T-helper 2 cell treated with Interferon-gamma antibody and Interleukin-4, amounts not matched to agents 5 μg/mL and 100 μg/mL, for 36 hours (primary cell): ENCODE measurements at regions not wholly inside any gene's neighbourhood (a gene's known extent, or its start where the extent isn't known, plus 50 kb on each side); places are given as distances from the start of the nearest gene placed in this dataset.

ENCODE experiments used
- DNase-seq: peaks from one replicate; pipeline ENCODE4 v3.0.0; 2021; ENCODE audit warnings: low spot score
- H3K27ac Mint-ChIP-seq: one replicate; pipeline ENCODE4 v1.8.0; 2021; ENCODE audit warnings: mild to moderate bottlenecking, mixed read lengths
- H3K27me3 Mint-ChIP-seq: one replicate; pipeline ENCODE4 v1.8.0; 2021; ENCODE audit warnings: low read depth, mixed read lengths
- H3K36me3 Mint-ChIP-seq: one replicate; pipeline ENCODE4 v1.8.0; 2021; ENCODE audit warnings: low read depth, mixed read lengths
- H3K4me1 Mint-ChIP-seq: one replicate; pipeline ENCODE4 v1.8.0; 2021; ENCODE audit warnings: low read depth, mixed read lengths
- H3K4me3 Mint-ChIP-seq: one replicate; pipeline ENCODE4 v1.8.0; 2022; ENCODE audit warnings: mild to moderate bottlenecking, moderate library complexity, mixed read lengths
- H3K9me3 Mint-ChIP-seq: one replicate; pipeline ENCODE4 v1.8.0; 2021; ENCODE audit warnings: mixed read lengths

DNA sequence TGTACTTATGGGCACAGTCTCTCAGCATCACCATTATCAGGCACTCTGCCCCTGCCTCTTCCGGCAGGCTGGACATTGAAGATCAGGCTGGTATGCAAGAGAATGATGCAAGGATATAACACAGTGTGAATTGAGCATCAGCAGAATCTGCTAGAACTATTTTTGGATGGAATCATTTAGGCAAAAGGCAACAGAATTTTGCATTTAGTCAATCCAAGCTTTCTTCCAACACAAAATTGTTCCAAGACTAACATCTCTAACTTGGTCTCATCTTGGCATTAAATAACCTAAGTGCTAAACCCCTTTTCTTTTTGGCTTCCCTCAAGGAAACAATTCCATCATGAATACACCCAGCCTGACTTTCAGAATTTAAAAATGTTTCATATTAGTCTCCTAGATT is 339.9 kb downstream of the PRELID2 start:
- no peak overlapping the region for H3K4me3 Mint-ChIP-seq
- no peaks in the 10 kb centered on the region for H3K9me3 Mint-ChIP-seq
- no peak for DNase-seq
- no peaks in the 10 kb centered on the region for H3K4me1 Mint-ChIP-seq
- no peaks in the 10 kb centered on the region for H3K27me3 Mint-ChIP-seq
- H3K27ac Mint-ChIP-seq, result no peak overlapping the region
- no peaks in the 10 kb centered on the region for H3K36me3 Mint-ChIP-seq

DNA sequence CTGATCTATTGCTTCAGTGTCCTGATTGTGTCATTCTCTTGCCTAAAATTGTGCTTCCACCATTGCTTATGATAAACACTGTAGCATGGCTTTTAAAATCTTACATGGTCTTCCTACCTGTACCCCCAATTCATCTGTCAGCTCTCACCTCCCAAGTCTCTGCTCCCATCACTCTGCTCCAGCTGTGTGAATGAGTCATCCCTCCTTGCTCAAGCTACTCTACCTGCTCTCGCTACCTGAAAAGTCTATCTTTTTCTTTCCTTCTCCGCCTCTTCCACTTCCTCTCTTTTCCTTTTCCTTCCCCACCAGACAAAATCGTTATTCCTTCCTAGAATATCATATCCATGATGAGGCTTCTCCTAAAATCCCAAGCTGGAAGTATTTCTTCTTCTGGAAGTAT is 341.7 kb downstream of the PRELID2 start:
- Mint-ChIP-seq H3K27me3 (no peaks in the 10 kb centered on the region), H3K4me3 (no peak overlapping the region), H3K27ac (no peak overlapping the region), H3K4me1 (no peaks in the 10 kb centered on the region), H3K36me3 (no peaks in the 10 kb centered on the region), H3K9me3 (no peaks in the 10 kb centered on the region)
- DNase-seq, result no peak

DNA sequence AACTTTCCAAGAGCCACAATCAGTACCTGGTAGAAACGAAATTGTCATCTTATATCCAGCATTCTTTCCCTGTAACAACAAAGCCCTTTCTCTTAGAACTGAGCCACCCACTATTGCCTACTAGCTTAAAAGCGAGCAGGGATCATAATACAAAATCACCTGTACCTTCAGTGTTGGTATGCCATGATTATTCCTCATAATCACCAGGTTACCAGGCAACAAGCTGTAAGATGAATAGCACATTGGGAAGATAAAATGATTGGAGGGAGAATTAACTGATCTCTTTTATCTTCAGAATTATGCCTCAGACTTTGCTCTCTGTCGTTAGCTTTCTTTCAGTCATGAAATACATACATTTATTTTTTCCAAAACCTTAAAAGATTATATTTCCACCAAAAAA is 345.6 kb downstream of the PRELID2 start:
- no peaks in the 10 kb centered on the region for H3K9me3 Mint-ChIP-seq
- H3K36me3 Mint-ChIP-seq, result no peaks in the 10 kb centered on the region
- DNase-seq, result no peak
- no peak overlapping the region for H3K27ac Mint-ChIP-seq
- no peak overlapping the region for H3K4me3 Mint-ChIP-seq
- H3K4me1 Mint-ChIP-seq, result no peaks in the 10 kb centered on the region
- H3K27me3 Mint-ChIP-seq, result no peaks in the 10 kb centered on the region

DNA sequence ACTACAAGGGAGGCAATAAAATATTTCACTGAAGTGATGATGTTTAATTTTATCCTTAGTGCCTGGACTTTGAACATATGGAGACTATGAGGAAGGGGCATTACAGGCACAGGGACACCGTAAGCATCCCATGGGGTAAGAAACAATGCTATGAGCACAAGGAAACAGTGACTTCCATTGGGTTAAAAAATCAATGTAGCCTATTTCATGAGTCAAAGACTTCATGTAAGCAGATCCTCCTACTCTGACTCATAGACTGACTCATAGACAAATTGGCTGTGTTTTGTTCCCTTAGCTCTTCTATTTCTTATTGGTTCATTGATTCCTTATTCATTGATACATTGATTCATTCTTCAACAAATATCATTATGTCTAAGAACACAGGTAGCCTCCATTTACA is 351.0 kb downstream of the PRELID2 start:
- no peak overlapping the region for H3K27ac Mint-ChIP-seq
- H3K36me3 Mint-ChIP-seq, result no peaks in the 10 kb centered on the region
- H3K27me3 Mint-ChIP-seq, result no peaks in the 10 kb centered on the region
- DNase-seq, result no peak
- no peaks in the 10 kb centered on the region for H3K9me3 Mint-ChIP-seq
- no peak overlapping the region for H3K4me3 Mint-ChIP-seq
- H3K4me1 Mint-ChIP-seq, result no peaks in the 10 kb centered on the region

DNA sequence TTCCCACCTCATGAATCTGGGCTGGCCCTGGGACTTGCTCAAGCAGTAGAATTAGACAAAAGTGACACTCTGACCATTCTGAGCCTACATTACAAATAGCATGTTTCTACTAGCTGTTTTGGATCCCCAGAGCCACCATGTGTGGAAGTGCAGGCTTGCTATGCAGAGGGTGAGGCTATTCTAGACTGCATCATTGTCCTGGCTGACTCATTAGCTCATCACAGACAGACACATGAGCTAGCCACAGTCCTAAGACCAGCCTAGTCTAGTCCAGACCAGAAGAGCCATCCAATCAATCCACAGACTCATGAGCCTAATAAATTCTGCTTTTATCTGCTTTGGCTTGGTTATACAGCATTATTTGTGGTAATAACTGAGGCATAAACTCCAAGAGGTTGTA is 351.9 kb downstream of the PRELID2 start:
- no peak overlapping the region for H3K27ac Mint-ChIP-seq
- no peak for DNase-seq
- H3K4me1 Mint-ChIP-seq, result no peaks in the 10 kb centered on the region
- no peak overlapping the region for H3K4me3 Mint-ChIP-seq
- no peaks in the 10 kb centered on the region for H3K27me3 Mint-ChIP-seq
- H3K36me3 Mint-ChIP-seq, result no peaks in the 10 kb centered on the region
- H3K9me3 Mint-ChIP-seq, result no peaks in the 10 kb centered on the region

DNA sequence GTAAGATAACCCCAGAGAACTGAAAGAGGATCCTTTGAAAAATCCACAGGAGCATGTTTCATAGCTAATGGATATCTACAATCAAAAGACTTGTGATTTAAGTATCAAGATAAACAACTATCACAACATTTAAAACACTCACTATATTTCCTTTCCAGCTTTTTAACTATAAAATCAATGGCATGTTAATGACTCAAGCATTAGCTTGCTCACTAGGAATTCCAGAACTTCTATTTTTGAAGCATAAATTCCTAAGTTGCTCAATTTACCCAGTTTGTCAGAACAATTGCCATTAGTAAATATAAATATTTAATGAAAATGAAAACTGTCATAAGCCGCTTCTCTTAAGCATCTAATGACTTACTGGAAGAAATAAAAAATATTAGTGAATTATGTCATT is 355.3 kb downstream of the PRELID2 start:
- Mint-ChIP-seq H3K9me3 (no peaks in the 10 kb centered on the region), H3K27me3 (no peaks in the 10 kb centered on the region), H3K4me3 (no peak overlapping the region), H3K36me3 (no peaks in the 10 kb centered on the region), H3K4me1 (no peaks in the 10 kb centered on the region), H3K27ac (no peak overlapping the region)
- no peak for DNase-seq

DNA sequence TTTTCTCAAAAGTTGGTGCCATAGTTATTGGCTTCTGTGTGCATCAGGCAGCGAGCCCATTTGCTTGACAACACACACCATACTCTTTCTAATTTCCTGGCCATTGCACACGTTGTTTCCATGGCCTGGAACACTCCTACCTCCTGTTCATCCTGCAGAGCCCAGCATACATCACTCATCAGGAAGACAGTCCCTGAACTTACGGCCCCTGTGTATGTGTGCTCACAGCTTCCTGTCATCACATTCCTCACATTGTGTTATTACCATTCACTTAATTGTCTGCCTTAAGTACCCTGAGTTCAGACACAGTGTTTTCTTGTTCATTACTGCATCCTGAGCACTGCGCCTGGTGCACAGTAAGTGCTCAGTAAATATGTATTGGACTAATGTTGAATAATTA is 355.9 kb downstream of the PRELID2 start:
- Mint-ChIP-seq H3K4me3 (no peak overlapping the region), H3K27ac (no peak overlapping the region), H3K27me3 (no peaks in the 10 kb centered on the region), H3K9me3 (no peaks in the 10 kb centered on the region), H3K36me3 (no peaks in the 10 kb centered on the region), H3K4me1 (no peaks in the 10 kb centered on the region)
- DNase-seq, result no peak

DNA sequence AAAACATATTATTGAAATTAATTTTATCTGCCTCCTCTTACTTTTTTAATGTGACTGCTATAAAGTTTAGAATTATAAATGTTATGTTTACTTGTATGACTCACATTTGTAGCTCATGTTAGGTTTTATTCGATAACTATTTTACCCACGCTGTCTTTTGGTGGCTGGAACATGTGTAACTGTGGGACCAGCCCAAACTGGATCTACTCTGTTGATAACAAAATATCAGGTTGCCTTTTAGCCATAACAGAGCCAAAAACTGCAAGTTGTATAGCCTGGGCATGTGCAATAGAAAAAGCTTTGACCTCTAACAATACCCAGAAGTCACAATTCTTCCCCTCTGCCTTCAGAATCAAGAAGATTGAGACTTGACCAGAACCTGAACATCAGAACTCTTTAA is 356.5 kb downstream of the PRELID2 start:
- DNase-seq, result no peak
- Mint-ChIP-seq H3K27me3 (no peaks in the 10 kb centered on the region), H3K36me3 (no peaks in the 10 kb centered on the region), H3K9me3 (no peaks in the 10 kb centered on the region), H3K4me1 (no peaks in the 10 kb centered on the region), H3K27ac (no peak overlapping the region), H3K4me3 (no peak overlapping the region)

DNA sequence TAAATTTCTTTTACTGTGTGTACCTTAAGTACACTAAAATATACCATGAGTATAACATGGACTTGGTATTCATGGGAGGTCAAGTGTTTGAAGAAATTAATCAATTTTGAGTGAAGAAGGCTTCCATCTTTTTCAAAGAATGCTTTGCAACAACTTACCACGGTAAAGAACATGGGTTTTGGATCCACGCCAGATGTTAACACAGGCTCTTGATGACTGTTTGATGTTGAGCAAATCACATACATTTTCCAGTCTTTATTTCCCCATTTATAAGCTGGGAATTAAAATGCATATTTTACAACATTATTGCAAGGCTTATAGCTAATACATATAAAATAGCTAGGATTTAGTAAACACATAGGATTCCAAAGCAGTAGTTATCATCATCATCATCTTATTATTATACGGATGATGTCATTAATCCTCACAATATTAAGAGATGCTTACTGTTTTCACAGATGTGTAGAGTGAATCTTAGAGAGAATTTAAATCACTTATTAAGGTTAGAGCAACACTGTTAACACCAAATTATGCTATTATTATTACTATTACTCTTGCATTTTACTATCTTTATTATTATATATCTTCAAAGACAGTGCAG is 362.0 kb downstream of the PRELID2 start:
- Mint-ChIP-seq H3K27ac (no peak overlapping the region), H3K36me3 (no peaks in the 10 kb centered on the region), H3K4me1 (no peaks in the 10 kb centered on the region), H3K27me3 (no peaks in the 10 kb centered on the region), H3K9me3 (no peaks in the 10 kb centered on the region), H3K4me3 (no peak overlapping the region)
- no peak for DNase-seq

DNA sequence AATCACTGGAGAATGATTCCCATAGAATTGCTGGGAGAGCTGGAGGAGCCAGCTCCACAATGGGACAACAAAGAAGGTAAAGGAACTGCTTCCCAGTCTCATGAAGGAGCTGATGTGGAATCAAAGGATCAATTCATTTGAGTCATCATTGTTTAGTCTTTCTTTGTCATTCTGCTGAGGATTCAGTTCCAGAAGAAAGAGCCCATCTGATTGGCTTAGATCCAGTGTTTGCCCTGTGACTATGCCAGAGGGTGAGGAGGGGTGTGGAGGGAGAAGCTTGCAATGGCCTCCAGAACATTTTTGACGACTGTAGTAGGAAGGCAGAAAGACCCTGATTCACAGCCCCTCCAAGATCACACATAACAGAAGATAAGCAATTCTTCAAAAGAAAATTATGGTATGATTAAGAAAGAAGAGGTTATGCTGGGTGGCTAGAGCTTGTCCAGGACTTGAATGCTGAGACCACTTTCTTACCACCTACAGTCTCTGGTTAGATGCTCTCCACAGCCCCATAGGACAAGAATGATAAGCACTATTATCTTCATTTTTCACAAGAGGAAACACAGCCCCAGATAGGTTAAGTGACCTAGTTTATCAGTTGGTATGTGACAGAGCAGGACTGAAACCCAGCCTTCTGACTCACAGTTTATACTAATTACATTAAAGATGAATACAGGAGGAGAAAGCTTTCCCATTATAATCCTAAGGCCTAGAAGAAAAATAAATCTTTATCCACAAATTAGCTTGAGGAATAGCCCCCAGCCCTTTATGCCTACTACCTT is 363.1 kb downstream of the PRELID2 start:
- no peaks in the 10 kb centered on the region for H3K27me3 Mint-ChIP-seq
- H3K4me1 Mint-ChIP-seq, result no peaks in the 10 kb centered on the region
- H3K9me3 Mint-ChIP-seq, result no peaks in the 10 kb centered on the region
- H3K36me3 Mint-ChIP-seq, result no peaks in the 10 kb centered on the region
- no peak overlapping the region for H3K27ac Mint-ChIP-seq
- no peak overlapping the region for H3K4me3 Mint-ChIP-seq
- DNase-seq, result no peak

DNA sequence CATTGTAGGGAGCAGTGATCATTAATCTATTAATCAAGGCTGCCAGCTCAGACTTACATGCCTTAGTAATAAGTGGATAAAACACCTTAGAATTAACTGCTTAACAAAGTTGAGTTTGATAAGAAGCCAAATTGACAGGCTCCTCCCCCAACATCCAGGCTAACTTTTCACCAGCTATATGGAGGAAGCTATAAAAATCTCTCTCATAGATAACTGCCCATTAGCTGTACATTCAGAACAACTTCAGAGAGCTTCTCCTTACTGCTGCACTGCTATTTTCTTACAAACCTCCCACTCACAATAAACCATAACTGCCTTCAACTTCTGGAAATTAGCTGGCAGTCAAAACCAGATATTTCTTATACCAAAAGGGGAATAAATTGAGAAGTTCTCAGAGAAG is 364.1 kb downstream of the PRELID2 start:
- no peaks in the 10 kb centered on the region for H3K36me3 Mint-ChIP-seq
- H3K9me3 Mint-ChIP-seq, result no peaks in the 10 kb centered on the region
- H3K4me3 Mint-ChIP-seq, result no peak overlapping the region
- no peaks in the 10 kb centered on the region for H3K27me3 Mint-ChIP-seq
- H3K4me1 Mint-ChIP-seq, result no peaks in the 10 kb centered on the region
- no peak overlapping the region for H3K27ac Mint-ChIP-seq
- DNase-seq, result no peak

DNA sequence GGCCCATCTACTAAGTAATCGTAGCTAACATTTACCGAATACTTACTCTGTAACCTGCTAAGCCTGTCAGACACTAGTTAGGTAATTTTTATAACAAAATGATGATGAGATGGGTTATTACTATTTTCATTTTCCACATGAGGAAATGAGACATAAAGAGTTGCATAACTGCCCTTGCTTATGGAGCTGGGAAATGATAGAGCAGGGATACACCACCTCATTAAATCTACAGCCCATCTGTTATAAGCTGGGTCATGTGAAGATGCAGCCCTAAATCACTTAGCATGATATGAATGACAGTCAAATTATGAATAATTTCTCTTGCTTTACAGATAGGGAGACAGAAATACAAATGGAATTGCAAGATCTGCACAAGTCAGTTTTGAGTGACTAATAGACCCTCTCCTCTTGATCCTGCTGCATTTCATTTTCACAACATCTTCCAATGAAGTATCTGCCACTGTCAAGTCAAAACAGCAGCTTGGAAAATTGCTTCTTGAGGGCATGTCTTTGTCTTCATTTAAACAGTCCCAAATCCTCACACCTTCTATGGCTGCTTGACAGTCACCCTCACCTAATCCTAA is 364.7 kb downstream of the PRELID2 start:
- DNase-seq, result no peak
- H3K27me3 Mint-ChIP-seq, result no peaks in the 10 kb centered on the region
- no peaks in the 10 kb centered on the region for H3K9me3 Mint-ChIP-seq
- H3K4me3 Mint-ChIP-seq, result no peak overlapping the region
- no peaks in the 10 kb centered on the region for H3K36me3 Mint-ChIP-seq
- H3K27ac Mint-ChIP-seq, result no peak overlapping the region
- H3K4me1 Mint-ChIP-seq, result no peaks in the 10 kb centered on the region

DNA sequence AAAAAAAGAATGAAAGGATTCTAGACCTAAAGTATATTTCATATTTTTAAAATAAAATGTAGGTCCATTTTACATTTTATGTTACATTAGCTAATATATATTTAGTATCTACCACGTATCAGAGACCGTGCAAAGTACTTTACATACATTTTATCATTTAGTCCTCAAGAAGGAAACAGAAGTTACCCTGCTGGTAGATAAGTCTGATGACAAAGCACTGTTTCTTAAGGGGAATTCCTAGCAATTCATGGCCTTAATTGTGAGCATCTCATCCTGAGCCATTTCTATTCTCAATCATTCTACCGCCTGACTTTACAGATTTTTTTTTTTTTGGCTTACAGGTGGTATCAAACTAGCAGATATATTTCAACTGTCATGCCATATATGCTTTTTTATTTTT is 367.7 kb downstream of the PRELID2 start:
- H3K27ac Mint-ChIP-seq, result no peak overlapping the region
- no peaks in the 10 kb centered on the region for H3K27me3 Mint-ChIP-seq
- no peaks in the 10 kb centered on the region for H3K36me3 Mint-ChIP-seq
- H3K9me3 Mint-ChIP-seq, result no peaks in the 10 kb centered on the region
- H3K4me1 Mint-ChIP-seq, result no peaks in the 10 kb centered on the region
- no peak for DNase-seq
- no peak overlapping the region for H3K4me3 Mint-ChIP-seq

DNA sequence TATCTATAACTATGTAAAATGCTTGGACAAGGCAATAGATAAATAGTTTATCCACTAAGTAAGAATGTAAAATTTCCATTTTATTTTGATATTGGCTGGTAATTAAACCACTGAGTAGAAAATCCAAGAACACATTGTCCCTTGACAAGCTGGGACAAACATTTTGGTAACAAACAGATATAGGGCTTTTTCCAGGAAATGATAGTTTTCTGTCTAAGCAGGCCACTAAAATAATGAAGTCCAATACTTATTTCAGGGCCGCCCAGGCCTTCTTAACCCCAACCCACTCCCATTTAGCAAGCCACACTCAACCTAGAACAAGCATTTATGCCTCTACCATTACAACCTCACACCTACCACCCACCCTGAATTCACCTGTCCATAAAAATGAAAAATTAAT is 368.6 kb downstream of the PRELID2 start:
- Mint-ChIP-seq H3K9me3 (no peaks in the 10 kb centered on the region), H3K36me3 (no peaks in the 10 kb centered on the region), H3K27ac (no peak overlapping the region), H3K4me1 (no peaks in the 10 kb centered on the region), H3K4me3 (no peak overlapping the region), H3K27me3 (no peaks in the 10 kb centered on the region)
- no peak for DNase-seq
